Panc1 (cell line): ENCODE measurements at regions not wholly inside any gene's neighbourhood (a gene's known extent, or its start where the extent isn't known, plus 50 kb on each side); places are given as distances from the start of the nearest gene placed in this dataset.

ENCODE experiments used
- ATAC-seq: fragments of 200-7000 bp; cut with Tn5 transposase; 2 replicates; pipeline ENCODE4 v1.9.1; 2020; ENCODE audit warnings: mild to moderate bottlenecking, moderate library complexity
- BruUV-seq: library from RNA; stranded (reverse); fragments of 400-500 nt; replicated peaks from 2 replicates; lab custom pipeline; 2021; lab: Mats Ljungman, UMichigan
- CTCF ChIA-PET: fragments of 300-600 bp; sonication (Branson Sonifier 250); formaldehyde crosslinking; loops from one replicate; lab custom pipeline; 2022; ENCODE audit warnings: antibody characterized with exemption; lab: Charles Lee
- POLR2A ChIA-PET: fragments of 300-600 bp; sonication (Branson Sonifier 250); formaldehyde crosslinking; loops from one replicate; lab custom pipeline; 2022; ENCODE audit warnings: antibody characterized with exemption; lab: Charles Lee
- DNase-seq: peaks from one replicate; pipeline ENCODE4 v3.0.0-alpha.2; 2010; ENCODE audit warnings: low read depth, low spot score
- H3K27ac ChIP-seq: 2 replicates; pipeline ENCODE4 v1.5.1; 2011; ENCODE audit warnings: mild to moderate bottlenecking, low read length, inconsistent platforms
- H3K27me3 ChIP-seq: fragments of 200-500 bp; sonication (Bioruptor generic); 2 replicates; pipeline ENCODE4 v1.6.0; 2014; ENCODE audit warnings: low read length, inconsistent platforms; ENCODE audit not compliant: control insufficient read depth, insufficient read depth
- H3K36me3 ChIP-seq: fragments of 200-500 bp; sonication (Bioruptor generic); 2 replicates; pipeline ENCODE4 v1.5.1; 2014; ENCODE audit warnings: inconsistent platforms, mild to moderate bottlenecking, low read length, moderate library complexity; ENCODE audit not compliant: control insufficient read depth, insufficient read depth
- H3K4me1 ChIP-seq: 2 replicates; pipeline ENCODE4 v1.5.1; 2011; ENCODE audit warnings: inconsistent platforms, mild to moderate bottlenecking, low read length, moderate library complexity; ENCODE audit not compliant: control insufficient read depth, insufficient read depth
- H3K4me3 ChIP-seq, 2 experiments: 2 replicates each; pipeline ENCODE4 v1.5.1; 2011 to 2012; ENCODE audit warnings: low read depth in 2 of 2, low read length in 2 of 2, mild to moderate bottlenecking in 2 of 2, inconsistent platforms in 1 of 2, moderate library complexity in 1 of 2
- H3K9me3 ChIP-seq: fragments of 200-500 bp; sonication (Bioruptor generic); 2 replicates; pipeline ENCODE4 v1.5.1; 2014; ENCODE audit warnings: low read depth, mild to moderate bottlenecking, inconsistent platforms, low read length, moderate library complexity; ENCODE audit not compliant: control insufficient read depth, insufficient read depth
- CTCF ChIP-seq: fragments of 450-650 bp; IDR thresholded peaks from 2 replicates; pipeline ENCODE4 v1.5.1; 2017; ENCODE audit warnings: mild to moderate bottlenecking
- POLR2AphosphoS5 ChIP-seq: IDR thresholded peaks from 2 replicates; pipeline ENCODE4 v1.6.1; 2012; ENCODE audit warnings: mild to moderate bottlenecking, low read depth, low read length, moderate library complexity
- REST ChIP-seq, 2 experiments: IDR thresholded peaks; 2 replicates each; pipeline ENCODE4 v1.6.1; 2011 to 2012; ENCODE audit warnings: low read depth in 2 of 2, control low read depth in 1 of 2, low read length in 1 of 2, mild to moderate bottlenecking in 1 of 2, moderate library complexity in 1 of 2; ENCODE audit not compliant: insufficient read depth in 1 of 2
- SIN3A ChIP-seq: IDR thresholded peaks from 2 replicates; pipeline ENCODE4 v1.6.1; 2012; ENCODE audit warnings: low read depth, mild to moderate bottlenecking, low read length, moderate library complexity, borderline replicate concordance; ENCODE audit not compliant: insufficient read depth
- TCF7L2 ChIP-seq: IDR thresholded peaks from 2 replicates; pipeline ENCODE4 v1.6.1; 2011; ENCODE audit warnings: mild to moderate bottlenecking, low read depth, low read length, inconsistent platforms
- in situ Hi-C: cut with HindIII; loops from 2 replicates; pipeline ENCODE4 v1.10.0; 2016; ENCODE audit warnings: low sequenced_read_pairs, low pct_unique_long_range_greater_than_20kb
- intact Hi-C: fragments of 100-400 bp; cut with micrococcal nuclease; formaldehyde crosslinking; loops from one replicate; pipeline ENCODE4 v1.10.0; 2022; ENCODE audit not compliant: unreplicated experiment

GRCh38 chr14:31944256-31945073 is 132.6 kb upstream of the ARHGAP5 start:
- ChIA-PET POLR2A (no interaction called here), CTCF (no interaction called here)
- TF ChIP-seq REST (IDR thresholded peaks at IDR 0.05; ENCODE audit: insufficient read depth in 1 of 2, low read depth in 2 of 2, low read length in 1 of 2) = no peak
- no TSS peak for BruUV-seq
- Histone ChIP-seq H3K9me3 (no peaks in the 10 kb centered on the region), H3K27me3 (no peaks in the 10 kb centered on the region), H3K4me3 (no peak overlapping the region), H3K4me1 (no peaks in the 10 kb centered on the region), H3K36me3 (no peaks in the 10 kb centered on the region), H3K27ac (no peak overlapping the region)
- in situ Hi-C loops (no loop called here), intact Hi-C loops (no loop called here)
- ATAC-seq (no peak), DNase-seq (no peak)

GRCh38 chr14:31945074-31945613 is 132.0 kb upstream of the ARHGAP5 start:
- in situ Hi-C loops = no loop called here
- no peak for DNase-seq
- ChIA-PET POLR2A (no interaction called here), CTCF (no interaction called here)
- no peak for ATAC-seq
- Histone ChIP-seq H3K36me3 (no peaks in the 10 kb centered on the region), H3K4me3 (no peak overlapping the region), H3K27ac (no peak overlapping the region), H3K9me3 (no peaks in the 10 kb centered on the region), H3K4me1 (no peaks in the 10 kb centered on the region), H3K27me3 (no peaks in the 10 kb centered on the region)
- TF ChIP-seq REST (IDR thresholded peaks at IDR 0.05; ENCODE audit: insufficient read depth in 1 of 2, low read depth in 2 of 2, low read length in 1 of 2) (no peak), TCF7L2 (no peak), CTCF (no peak), SIN3A (no peak), POLR2AphosphoS5 (no peak)
- no TSS peak for BruUV-seq
- intact Hi-C loops = no loop called here
